ENCODE measurements at regions not wholly inside any gene's neighbourhood (a gene's known extent, or its start where the extent isn't known, plus 50 kb on each side); places are given as distances from the start of the nearest gene placed in this dataset.

- DNase-seq (ENCODE audit: low read depth in 3 of 3), result no peak
Measured at GRCh38 chr1:5342830-5343229, 649.4 kb downstream of the NPHP4 start.

GRCh38 chr1:5342172-5342571 is 650.1 kb downstream of the NPHP4 start:
- no peak for DNase-seq (ENCODE audit: low read depth in 3 of 3)

- no peak for DNase-seq (ENCODE audit: low read depth in 3 of 3)
Measured at GRCh38 chr1:5341471-5341870, 650.8 kb downstream of the NPHP4 start.

GRCh38 chr1:5340560-5341130 is 651.6 kb downstream of the NPHP4 start:
- DNase-seq (ENCODE audit: low read depth in 3 of 3), result no peak

- no peak for DNase-seq (ENCODE audit: low read depth in 3 of 3)
Measured at GRCh38 chr1:5338466-5338865, 653.8 kb downstream of the NPHP4 start.

- no peak for DNase-seq (ENCODE audit: low read depth in 3 of 3)
Measured at GRCh38 chr1:5333291-5333690, 658.9 kb downstream of the NPHP4 start.

- DNase-seq (ENCODE audit: low read depth in 3 of 3), result no peak
Measured at GRCh38 chr1:5331101-5331500, 661.1 kb downstream of the NPHP4 start.

- DNase-seq (ENCODE audit: low read depth in 3 of 3), result no peak
Measured at GRCh38 chr1:5329068-5329739, 663.0 kb downstream of the NPHP4 start.

- DNase-seq (ENCODE audit: low read depth in 3 of 3), result no peak
Measured at GRCh38 chr1:5324883-5325282, 667.3 kb downstream of the NPHP4 start.

GRCh38 chr1:5318143-5318816 is 663.9 kb downstream of the AJAP1 start:
- DNase-seq (ENCODE audit: low read depth in 3 of 3), result no peak

- DNase-seq (ENCODE audit: low read depth in 3 of 3), result no peak
Measured at GRCh38 chr1:5317391-5317790, 663.0 kb downstream of the AJAP1 start.

GRCh38 chr1:5312862-5313261 is 658.5 kb downstream of the AJAP1 start:
- no peak for DNase-seq (ENCODE audit: low read depth in 3 of 3)

GRCh38 chr1:5312293-5312674 is 657.9 kb downstream of the AJAP1 start:
- no peak for DNase-seq (ENCODE audit: low read depth in 3 of 3)

- DNase-seq (ENCODE audit: low read depth in 3 of 3), result no peak
Measured at GRCh38 chr1:5311634-5312292, 657.4 kb downstream of the AJAP1 start.

GRCh38 chr1:5311147-5311546 is 656.7 kb downstream of the AJAP1 start:
- no peak for DNase-seq (ENCODE audit: low read depth in 3 of 3)

- DNase-seq (ENCODE audit: low read depth in 3 of 3), result no peak
Measured at GRCh38 chr1:5308249-5308648, 653.8 kb downstream of the AJAP1 start.

- DNase-seq (ENCODE audit: low read depth in 3 of 3), result no peak
Measured at GRCh38 chr1:5304702-5305101, 650.3 kb downstream of the AJAP1 start.

- no peak for DNase-seq (ENCODE audit: low read depth in 3 of 3)
Measured at GRCh38 chr1:5298376-5298775, 644.0 kb downstream of the AJAP1 start.

GRCh38 chr1:5297886-5298239 is 643.5 kb downstream of the AJAP1 start:
- DNase-seq (ENCODE audit: low read depth in 3 of 3), result no peak

GRCh38 chr1:5297180-5297885 is 642.9 kb downstream of the AJAP1 start:
- no peak for DNase-seq (ENCODE audit: low read depth in 3 of 3)

GRCh38 chr1:5296557-5297179 is 642.3 kb downstream of the AJAP1 start:
- DNase-seq (ENCODE audit: low read depth in 3 of 3), result no peak

- DNase-seq (ENCODE audit: low read depth in 3 of 3), result no peak
Measured at GRCh38 chr1:5296095-5296494, 641.7 kb downstream of the AJAP1 start.
